ENCODE measurements at regions not wholly inside any gene's neighbourhood (a gene's known extent, or its start where the extent isn't known, plus 50 kb on each side); places are given as distances from the start of the nearest gene placed in this dataset.

DNA sequence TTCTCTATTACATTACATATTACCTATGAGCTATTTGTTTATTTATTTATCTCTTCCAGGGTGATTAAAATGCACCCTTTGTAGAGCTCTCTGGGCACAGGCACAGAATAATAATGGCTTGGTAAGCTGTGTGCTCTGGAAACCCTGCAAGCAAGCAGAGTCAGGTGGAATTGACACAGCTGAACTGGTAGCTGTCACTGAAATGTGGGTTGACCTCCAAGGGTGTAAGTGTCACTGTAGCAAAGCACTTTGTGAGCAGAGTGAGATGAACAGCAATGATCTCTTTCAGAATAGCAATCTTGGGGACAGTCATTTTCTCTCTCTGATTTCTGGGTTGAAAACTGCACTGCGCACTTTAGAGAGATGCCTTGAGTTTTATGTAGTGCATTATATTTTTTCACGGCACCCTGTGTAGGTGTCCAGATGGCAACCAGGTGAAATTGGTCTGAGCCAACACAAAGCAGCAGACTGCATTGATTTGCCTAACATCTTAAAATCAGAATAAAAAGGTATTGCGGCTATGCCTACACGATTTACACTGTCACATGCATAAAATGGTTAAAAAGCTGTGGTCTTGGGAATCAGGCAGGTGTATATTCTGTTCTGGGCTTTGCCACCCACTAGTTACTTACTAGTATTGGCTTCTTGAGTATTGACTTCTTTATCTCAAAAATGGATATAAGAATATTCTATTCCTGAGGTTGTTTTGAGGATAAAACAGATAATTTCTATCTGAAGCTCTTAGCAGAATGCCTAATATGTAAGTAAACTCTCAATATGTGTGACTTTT lies 450.3 kb downstream of the RAPGEF2 start:
- Histone ChIP-seq H3K4me1 (replicated peaks in 1 of 4; ENCODE audit: control insufficient read depth in 3 of 4, insufficient read depth in 4 of 4, low read length in 3 of 4) (no peaks in the 10 kb centered on the region), H3K9me3 (ENCODE audit: insufficient read depth in 2 of 2, low read depth in 1 of 2, low read length in 1 of 2) (no peaks in the 10 kb centered on the region), H3K79me2 (ENCODE audit: control insufficient read depth in 1 of 2, insufficient read depth in 2 of 2, low read length in 2 of 2) (no peaks in the 10 kb centered on the region), H3K23me2 (ENCODE audit: low read depth, low read length) (no peaks in the 10 kb centered on the region), H2BK20ac (ENCODE audit: low read length) (no peak overlapping the region), H2BK120ac (replicated peaks; ENCODE audit: low read depth, low read length) (no peak overlapping the region), H4K91ac (replicated peaks; ENCODE audit: insufficient read length, low read length) (no peak overlapping the region), H3K4me2 (ENCODE audit: insufficient read depth in 1 of 2, low read depth in 2 of 2, low read length in 2 of 2) (no peak overlapping the region), H2BK15ac (ENCODE audit: low read length) (no peak overlapping the region), H3K79me1 (ENCODE audit: low read depth, low read length) (no peaks in the 10 kb centered on the region), H3K14ac (ENCODE audit: insufficient read length) (no peak overlapping the region), H2BK12ac (ENCODE audit: low read depth, low read length) (no peak overlapping the region), H4K5ac (ENCODE audit: insufficient read length, low read depth, low read length) (no peak overlapping the region), H2AFZ (ENCODE audit: low read length) (no peak overlapping the region), H2AK5ac (ENCODE audit: low read depth, low read length) (no peak overlapping the region), H2BK5ac (ENCODE audit: low read depth, low read length) (no peak overlapping the region), H3K27me3 (replicated peaks in 1 of 4; ENCODE audit: control insufficient read depth in 3 of 4, extremely low read depth in 1 of 4, insufficient read depth in 3 of 4, low read length in 3 of 4) (no peaks in the 10 kb centered on the region), H3K36me3 (ENCODE audit: control insufficient read depth in 2 of 4, insufficient read depth in 4 of 4, low read length in 3 of 4) (no peaks in the 10 kb centered on the region), H3K23ac (ENCODE audit: insufficient read length) (no peak overlapping the region), H3K56ac (replicated peaks; ENCODE audit: insufficient read length, low read depth, low read length) (no peak overlapping the region), H3K18ac (ENCODE audit: extremely low read depth, low read length) (no peak overlapping the region), H4K8ac (ENCODE audit: extremely low read depth, insufficient read depth, low read length) (no peak overlapping the region), H3K4ac (replicated peaks; ENCODE audit: insufficient read length, low read depth, low read length) (no peak overlapping the region), H4K20me1 (replicated peaks in 1 of 2; ENCODE audit: control insufficient read depth in 1 of 2, insufficient read depth in 2 of 2, low read length in 2 of 2) (no peaks in the 10 kb centered on the region), H3K27ac (ENCODE audit: low read depth, low read length) (no peak overlapping the region), H3K9ac (replicated peaks in 1 of 4; ENCODE audit: extremely low read depth in 1 of 4, low read depth in 3 of 4, low read length in 3 of 4) (no peak overlapping the region), H3K4me3 (ENCODE audit: extremely low read depth in 1 of 4, insufficient read depth in 2 of 4, low read depth in 3 of 4, low read length in 4 of 4) (no peak overlapping the region)
- POLR2A ChIA-PET (ENCODE audit: partially characterized antibody): no interaction called here
- FAIRE-seq: no peak
- CTCF ChIA-PET (ENCODE audit: partially characterized antibody): interaction anchor here (1.1 kb wide), 1 partner anchor 13 kb away, joined by 3 read pairs; no protein-coding TSS in a partner anchor
- no peak for DNase-seq (ENCODE audit: low read depth in 1 of 2, low spot score in 2 of 2)
- 86% methylated on average over 4 of the region's 4 CpGs; no CpG with 5 or more reads in 1 of the 2 experiments for WGBS, 2 experiments (ENCODE audit: extremely low coverage in 1 of 2, insufficient coverage in 1 of 2, insufficient read length in 1 of 2, insufficient replicate concordance in 2 of 2, low coverage in 1 of 2, low lambda C conversion rate in 2 of 2, missing lambda C conversion rate in 1 of 2)
- no peak for TF ChIP-seq SIX5 (IDR thresholded peaks at IDR 0.05; ENCODE audit: low read depth, low read length)
- TF ChIP-seq RNF2 (IDR thresholded peaks at IDR 0.05; ENCODE audit: borderline replicate concordance, low read depth, low read length, missing control alignments, poor library complexity, severe bottlenecking): no peak
- no peak for TF ChIP-seq CBX5 (IDR thresholded peaks at IDR 0.05; ENCODE audit: low read depth, low read length)
- no peak for TF ChIP-seq POLR2AphosphoS5 (IDR thresholded peaks at IDR 0.05; ENCODE audit: low read depth, low read length)
- no peak for TF ChIP-seq YY1 (IDR thresholded peaks at IDR 0.05; ENCODE audit: low read depth, low read length)
- no peak for TF ChIP-seq NANOG (IDR thresholded peaks at IDR 0.05; ENCODE audit: insufficient read depth, low read depth, low read length, poor library complexity, severe bottlenecking)
- TF ChIP-seq EGR1 (IDR thresholded peaks at IDR 0.05; ENCODE audit: borderline replicate concordance, low read depth, low read length): no peak
- no peak for TF ChIP-seq FOSL1 (IDR thresholded peaks at IDR 0.05; ENCODE audit: insufficient read depth, low read depth, low read length)
- no peak for TF ChIP-seq TEAD4 (IDR thresholded peaks at IDR 0.05; ENCODE audit: low read depth, low read length)
- no peak for TF ChIP-seq POLR2A (IDR thresholded peaks at IDR 0.05; ENCODE audit: control extremely low read depth in 1 of 2, low read depth in 2 of 2, low read length in 2 of 2)
- TF ChIP-seq MAFK (IDR thresholded peaks at IDR 0.05; ENCODE audit: low read depth, low read length): no peak

All from H1 (cell line).